ENCODE measurements at regions not wholly inside any gene's neighbourhood (a gene's known extent, or its start where the extent isn't known, plus 50 kb on each side); places are given as distances from the start of the nearest gene placed in this dataset.

- Mint-ChIP-seq H3K4me1 (no peaks in the 10 kb centered on the region), H3K9me3 (no peaks in the 10 kb centered on the region), H3K36me3 (no peaks in the 10 kb centered on the region), H3K4me3 (no peak overlapping the region), H3K27ac (no peak overlapping the region), H3K27me3 (peaks cover 12% of the 10 kb centered on the region)
- DNase-seq = no peak
These were observed 226.0 kb downstream of the GAS1 start for GRCh38 chr9:86721226-86721781.

GRCh38 chr9:86720639-86721225, 226.6 kb downstream of the GAS1 start:
- Mint-ChIP-seq H3K4me1 (no peaks in the 10 kb centered on the region), H3K27me3 (peaks cover 12% of the 10 kb centered on the region), H3K36me3 (no peaks in the 10 kb centered on the region), H3K27ac (no peak overlapping the region), H3K9me3 (no peaks in the 10 kb centered on the region), H3K4me3 (no peak overlapping the region)
- no peak for DNase-seq

- Mint-ChIP-seq H3K9me3 (no peaks in the 10 kb centered on the region), H3K27ac (no peak overlapping the region), H3K27me3 (peaks cover 12% of the 10 kb centered on the region), H3K36me3 (no peaks in the 10 kb centered on the region), H3K4me1 (no peaks in the 10 kb centered on the region), H3K4me3 (no peak overlapping the region)
- no peak for DNase-seq
These were observed 228.8 kb downstream of the GAS1 start for GRCh38 chr9:86718388-86719049.

- no peak overlapping the region for H3K27ac Mint-ChIP-seq
- no peaks in the 10 kb centered on the region for H3K9me3 Mint-ChIP-seq
- H3K27me3 Mint-ChIP-seq = peaks cover 15% of the 10 kb centered on the region
- no peak overlapping the region for H3K4me3 Mint-ChIP-seq
- no peaks in the 10 kb centered on the region for H3K36me3 Mint-ChIP-seq
- DNase-seq = no peak
- H3K4me1 Mint-ChIP-seq = no peaks in the 10 kb centered on the region
These were observed 230.9 kb downstream of the GAS1 start for GRCh38 chr9:86716326-86716922.

GRCh38 chr9:86714999-86715398, 232.3 kb downstream of the GAS1 start:
- no peaks in the 10 kb centered on the region for H3K9me3 Mint-ChIP-seq

GRCh38 chr9:86713970-86714369, 233.3 kb downstream of the GAS1 start:
- H3K4me1 Mint-ChIP-seq = no peaks in the 10 kb centered on the region
- H3K27me3 Mint-ChIP-seq = peaks cover 10% of the 10 kb centered on the region
- no peak for DNase-seq
- no peaks in the 10 kb centered on the region for H3K36me3 Mint-ChIP-seq
- H3K9me3 Mint-ChIP-seq = no peaks in the 10 kb centered on the region
- H3K4me3 Mint-ChIP-seq = no peak overlapping the region
- no peak overlapping the region for H3K27ac Mint-ChIP-seq

More at GRCh38 chr9:86714999-86715398, 232.3 kb downstream of the GAS1 start:
- Mint-ChIP-seq H3K27ac (no peak overlapping the region), H3K36me3 (no peaks in the 10 kb centered on the region), H3K27me3 (peaks cover 14% of the 10 kb centered on the region), H3K4me3 (no peak overlapping the region), H3K4me1 (no peaks in the 10 kb centered on the region)
- no peak for DNase-seq

- no peak overlapping the region for H3K4me3 Mint-ChIP-seq
- no peaks in the 10 kb centered on the region for H3K9me3 Mint-ChIP-seq
- no peak for DNase-seq
- no peaks in the 10 kb centered on the region for H3K36me3 Mint-ChIP-seq
- peaks cover 7% of the 10 kb centered on the region for H3K27me3 Mint-ChIP-seq
- H3K27ac Mint-ChIP-seq = no peak overlapping the region
- H3K4me1 Mint-ChIP-seq = no peaks in the 10 kb centered on the region
These were observed 233.8 kb downstream of the GAS1 start for GRCh38 chr9:86713470-86713869.

GRCh38 chr9:86708918-86709835, 238.1 kb downstream of the GAS1 start:
- no peak for DNase-seq
- Mint-ChIP-seq H3K27me3 (peaks cover 3% of the 10 kb centered on the region), H3K4me3 (no peak overlapping the region), H3K9me3 (no peaks in the 10 kb centered on the region), H3K27ac (no peak overlapping the region), H3K36me3 (no peaks in the 10 kb centered on the region), H3K4me1 (no peaks in the 10 kb centered on the region)

- no peaks in the 10 kb centered on the region for H3K4me1 Mint-ChIP-seq
- no peak overlapping the region for H3K4me3 Mint-ChIP-seq
- no peaks in the 10 kb centered on the region for H3K36me3 Mint-ChIP-seq
- H3K27ac Mint-ChIP-seq = no peak overlapping the region
- DNase-seq = no peak
- peaks cover 3% of the 10 kb centered on the region for H3K27me3 Mint-ChIP-seq
- no peaks in the 10 kb centered on the region for H3K9me3 Mint-ChIP-seq
These were observed 239.3 kb downstream of the GAS1 start for GRCh38 chr9:86707932-86708510.

- Mint-ChIP-seq H3K27ac (no peak overlapping the region), H3K36me3 (no peaks in the 10 kb centered on the region), H3K4me3 (no peak overlapping the region), H3K9me3 (no peaks in the 10 kb centered on the region), H3K4me1 (no peaks in the 10 kb centered on the region), H3K27me3 (no peaks in the 10 kb centered on the region)
- no peak for DNase-seq
These were observed 240.9 kb downstream of the GAS1 start for GRCh38 chr9:86706391-86706790.

- Mint-ChIP-seq H3K27ac (no peak overlapping the region), H3K27me3 (no peaks in the 10 kb centered on the region), H3K36me3 (no peaks in the 10 kb centered on the region), H3K4me1 (no peaks in the 10 kb centered on the region), H3K4me3 (no peak overlapping the region), H3K9me3 (no peaks in the 10 kb centered on the region)
- DNase-seq = no peak
These were observed 241.8 kb downstream of the GAS1 start for GRCh38 chr9:86705490-86705889.

- Mint-ChIP-seq H3K4me3 (no peak overlapping the region), H3K27me3 (no peaks in the 10 kb centered on the region), H3K4me1 (no peaks in the 10 kb centered on the region), H3K36me3 (no peaks in the 10 kb centered on the region), H3K9me3 (no peaks in the 10 kb centered on the region), H3K27ac (no peak overlapping the region)
- DNase-seq = no peak
These were observed 244.0 kb downstream of the GAS1 start for GRCh38 chr9:86703346-86703745.

- no peak for DNase-seq
- H3K36me3 Mint-ChIP-seq = no peaks in the 10 kb centered on the region
- no peaks in the 10 kb centered on the region for H3K4me1 Mint-ChIP-seq
- no peaks in the 10 kb centered on the region for H3K9me3 Mint-ChIP-seq
- no peak overlapping the region for H3K27ac Mint-ChIP-seq
- H3K4me3 Mint-ChIP-seq = no peak overlapping the region
- H3K27me3 Mint-ChIP-seq = no peaks in the 10 kb centered on the region
These were observed 246.7 kb downstream of the GAS1 start for GRCh38 chr9:86700629-86701028.

GRCh38 chr9:86697999-86698398, 249.3 kb downstream of the GAS1 start:
- Mint-ChIP-seq H3K4me3 (no peak overlapping the region), H3K36me3 (no peaks in the 10 kb centered on the region), H3K4me1 (no peaks in the 10 kb centered on the region), H3K27me3 (peaks cover 5% of the 10 kb centered on the region), H3K9me3 (no peaks in the 10 kb centered on the region), H3K27ac (no peak overlapping the region)
- DNase-seq = no peak

GRCh38 chr9:86697213-86697612, 250.1 kb downstream of the GAS1 start:
- H3K27me3 Mint-ChIP-seq = peaks cover 6% of the 10 kb centered on the region
- H3K27ac Mint-ChIP-seq = no peak overlapping the region
- no peaks in the 10 kb centered on the region for H3K36me3 Mint-ChIP-seq
- H3K4me1 Mint-ChIP-seq = no peaks in the 10 kb centered on the region
- H3K4me3 Mint-ChIP-seq = no peak overlapping the region
- no peaks in the 10 kb centered on the region for H3K9me3 Mint-ChIP-seq
- DNase-seq = no peak

Measured in activated naive CD8-positive, alpha-beta T cell treated with anti-CD3 and anti-CD28 coated beads for 36 hours (primary cell).